ENCODE measurements at regions not wholly inside any gene's neighbourhood (a gene's known extent, or its start where the extent isn't known, plus 50 kb on each side); places are given as distances from the start of the nearest gene placed in this dataset.

DNA sequence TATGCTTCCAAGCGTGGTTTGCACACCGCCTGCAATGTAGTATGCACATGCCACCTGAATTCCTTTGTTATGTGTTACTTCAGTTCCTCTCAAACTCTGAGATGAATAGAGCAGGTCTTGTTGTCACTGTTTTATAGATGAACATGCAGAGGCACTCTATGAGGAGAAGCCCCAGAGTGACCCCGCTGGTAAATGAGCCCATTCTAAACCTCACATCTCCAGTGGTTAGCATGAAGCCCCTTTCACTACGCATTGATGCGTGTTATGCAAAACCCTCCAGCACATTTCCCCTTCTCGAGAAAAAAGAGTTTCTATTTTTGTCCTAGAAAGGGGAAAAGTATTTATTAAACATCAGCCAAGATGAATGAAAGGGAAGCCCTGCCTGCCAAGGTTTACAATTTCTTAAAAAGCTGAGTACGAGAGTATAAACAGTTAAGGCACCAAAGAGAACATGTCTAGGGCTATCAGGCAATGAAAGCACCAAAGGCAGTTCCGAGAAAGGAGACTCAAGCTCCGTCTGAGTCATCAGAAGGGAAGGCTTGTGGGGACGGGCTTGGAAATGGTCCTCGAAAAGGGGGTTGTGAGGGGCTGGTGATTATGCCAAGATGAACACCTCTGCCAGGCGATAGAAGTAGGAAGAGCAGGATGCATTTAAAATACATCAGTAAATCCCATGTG lies 58.7 kb upstream of the PFKP start:
- Mint-ChIP-seq H3K4me1 (no peaks in the 10 kb centered on the region), H3K27me3 (ENCODE audit: low read depth) (peaks cover 20% of the 10 kb centered on the region), H3K27ac (no peak overlapping the region), H3K36me3 (ENCODE audit: low read depth) (no peaks in the 10 kb centered on the region), H3K9me3 (peaks cover 3% of the 10 kb centered on the region), H3K4me3 (no peak overlapping the region)
- TF ChIP-seq, protein P1, sequence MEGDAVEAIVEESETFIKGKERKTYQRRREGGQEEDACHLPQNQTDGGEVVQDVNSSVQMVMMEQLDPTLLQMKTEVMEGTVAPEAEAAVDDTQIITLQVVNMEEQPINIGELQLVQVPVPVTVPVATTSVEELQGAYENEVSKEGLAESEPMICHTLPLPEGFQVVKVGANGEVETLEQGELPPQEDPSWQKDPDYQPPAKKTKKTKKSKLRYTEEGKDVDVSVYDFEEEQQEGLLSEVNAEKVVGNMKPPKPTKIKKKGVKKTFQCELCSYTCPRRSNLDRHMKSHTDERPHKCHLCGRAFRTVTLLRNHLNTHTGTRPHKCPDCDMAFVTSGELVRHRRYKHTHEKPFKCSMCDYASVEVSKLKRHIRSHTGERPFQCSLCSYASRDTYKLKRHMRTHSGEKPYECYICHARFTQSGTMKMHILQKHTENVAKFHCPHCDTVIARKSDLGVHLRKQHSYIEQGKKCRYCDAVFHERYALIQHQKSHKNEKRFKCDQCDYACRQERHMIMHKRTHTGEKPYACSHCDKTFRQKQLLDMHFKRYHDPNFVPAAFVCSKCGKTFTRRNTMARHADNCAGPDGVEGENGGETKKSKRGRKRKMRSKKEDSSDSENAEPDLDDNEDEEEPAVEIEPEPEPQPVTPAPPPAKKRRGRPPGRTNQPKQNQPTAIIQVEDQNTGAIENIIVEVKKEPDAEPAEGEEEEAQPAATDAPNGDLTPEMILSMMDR (IDR thresholded peaks at IDR 0.05; ENCODE audit: unreplicated experiment in 3 of 3) = no peak

DNA sequence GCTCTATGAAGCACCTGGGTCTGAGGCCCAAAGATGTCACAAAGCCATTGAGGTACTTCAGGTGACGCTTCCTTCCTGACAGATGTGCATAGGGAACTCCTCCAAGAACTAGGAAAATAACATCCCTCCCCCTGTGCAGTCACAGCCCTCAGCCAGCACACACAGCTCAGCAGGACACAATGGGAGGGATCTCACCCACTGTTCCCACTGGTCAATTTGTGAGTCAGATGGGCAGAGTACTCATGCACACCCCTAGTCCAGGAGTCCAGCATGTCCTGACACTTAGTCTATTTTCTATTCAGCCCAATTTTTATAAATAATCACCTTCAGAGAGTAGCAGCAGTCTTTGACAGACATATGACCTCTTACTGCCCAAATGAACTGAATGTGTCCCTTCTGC lies 60.7 kb upstream of the PFKP start:
- peaks cover 23% of the 10 kb centered on the region for H3K27me3 Mint-ChIP-seq (ENCODE audit: low read depth)
- no peaks in the 10 kb centered on the region for H3K4me1 Mint-ChIP-seq
- H3K4me3 Mint-ChIP-seq = no peak overlapping the region
- no peaks in the 10 kb centered on the region for H3K36me3 Mint-ChIP-seq (ENCODE audit: low read depth)
- H3K9me3 Mint-ChIP-seq = no peaks in the 10 kb centered on the region
- TF ChIP-seq, protein P1 (IDR thresholded peaks at IDR 0.05; ENCODE audit: unreplicated experiment in 3 of 3) = no peak
- no peak overlapping the region for H3K27ac Mint-ChIP-seq

DNA sequence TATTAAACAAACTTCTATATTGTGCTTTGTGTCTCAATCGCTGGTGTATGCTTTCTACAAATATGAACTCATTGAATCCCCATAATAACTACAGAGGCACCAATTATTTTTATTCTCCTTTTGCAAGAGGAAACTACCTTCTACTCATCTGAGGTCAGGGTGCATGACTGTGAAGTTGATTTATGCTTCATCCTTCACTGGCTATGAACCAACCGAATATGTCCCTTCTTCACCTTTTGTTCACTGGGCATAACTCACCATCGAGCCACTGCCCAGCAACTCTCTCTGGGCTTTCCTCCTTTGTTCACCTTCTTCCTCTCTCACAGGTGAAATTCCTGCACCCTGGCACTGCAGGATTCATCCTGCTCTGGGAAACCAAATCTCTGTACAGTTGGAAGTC lies 61.3 kb upstream of the PFKP start:
- no peaks in the 10 kb centered on the region for H3K36me3 Mint-ChIP-seq (ENCODE audit: low read depth)
- peaks cover 23% of the 10 kb centered on the region for H3K27me3 Mint-ChIP-seq (ENCODE audit: low read depth)
- no peak overlapping the region for H3K4me3 Mint-ChIP-seq
- H3K27ac Mint-ChIP-seq = no peak overlapping the region
- H3K9me3 Mint-ChIP-seq = no peaks in the 10 kb centered on the region
- no peaks in the 10 kb centered on the region for H3K4me1 Mint-ChIP-seq
- TF ChIP-seq, protein P1 (IDR thresholded peaks at IDR 0.05; ENCODE audit: unreplicated experiment in 3 of 3) = no peak

DNA sequence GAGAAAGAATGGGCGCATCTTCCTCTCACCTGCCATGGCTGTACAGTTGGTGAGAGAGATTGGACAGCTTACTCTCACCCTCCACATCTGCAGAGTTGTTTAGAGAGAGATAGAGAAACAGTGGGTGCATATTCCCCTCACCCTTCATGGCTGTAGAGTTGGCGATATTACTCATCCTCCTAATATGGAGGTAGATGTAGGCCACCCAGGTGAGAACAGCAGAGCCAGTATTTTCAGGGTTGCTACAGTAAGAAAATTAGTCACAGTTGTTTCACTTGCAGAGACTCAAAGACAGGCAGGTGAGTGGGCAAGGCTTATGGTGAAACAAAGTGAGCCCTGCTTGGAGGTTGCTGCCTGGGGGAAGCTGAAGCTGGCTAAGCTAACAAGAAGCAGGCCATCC lies 65.0 kb upstream of the PFKP start:
- Mint-ChIP-seq H3K4me3 (no peak overlapping the region), H3K27ac (no peak overlapping the region), H3K36me3 (ENCODE audit: low read depth) (no peaks in the 10 kb centered on the region), H3K9me3 (no peaks in the 10 kb centered on the region), H3K27me3 (ENCODE audit: low read depth) (peaks cover 16% of the 10 kb centered on the region), H3K4me1 (no peaks in the 10 kb centered on the region)
- TF ChIP-seq, protein P1 (IDR thresholded peaks at IDR 0.05; ENCODE audit: unreplicated experiment in 3 of 3) = no peak

DNA sequence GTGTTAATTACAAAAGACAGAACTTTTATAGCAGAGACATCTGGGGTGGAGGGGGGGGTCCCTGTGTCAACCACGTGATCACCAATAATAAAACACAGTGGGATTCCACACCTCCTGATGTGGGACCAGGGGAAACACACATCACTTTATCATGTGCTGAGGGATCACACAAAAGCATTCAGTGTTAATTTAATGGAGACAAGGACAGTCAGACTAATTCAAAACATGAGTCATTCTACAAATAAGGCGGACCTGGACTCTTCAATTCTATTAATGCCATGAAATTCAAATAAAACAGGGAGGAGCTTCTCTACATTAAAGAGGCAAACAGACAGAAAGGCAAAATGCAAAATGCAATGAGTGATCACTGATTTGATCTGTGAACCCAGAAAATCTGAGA lies 67.3 kb upstream of the PFKP start:
- Mint-ChIP-seq H3K36me3 (ENCODE audit: low read depth) (no peaks in the 10 kb centered on the region), H3K4me1 (no peaks in the 10 kb centered on the region), H3K27ac (no peak overlapping the region), H3K9me3 (peaks cover 2% of the 10 kb centered on the region), H3K27me3 (ENCODE audit: low read depth) (peaks cover 10% of the 10 kb centered on the region), H3K4me3 (no peak overlapping the region)
- TF ChIP-seq, protein P1 (IDR thresholded peaks at IDR 0.05; ENCODE audit: unreplicated experiment in 3 of 3) = no peak

DNA sequence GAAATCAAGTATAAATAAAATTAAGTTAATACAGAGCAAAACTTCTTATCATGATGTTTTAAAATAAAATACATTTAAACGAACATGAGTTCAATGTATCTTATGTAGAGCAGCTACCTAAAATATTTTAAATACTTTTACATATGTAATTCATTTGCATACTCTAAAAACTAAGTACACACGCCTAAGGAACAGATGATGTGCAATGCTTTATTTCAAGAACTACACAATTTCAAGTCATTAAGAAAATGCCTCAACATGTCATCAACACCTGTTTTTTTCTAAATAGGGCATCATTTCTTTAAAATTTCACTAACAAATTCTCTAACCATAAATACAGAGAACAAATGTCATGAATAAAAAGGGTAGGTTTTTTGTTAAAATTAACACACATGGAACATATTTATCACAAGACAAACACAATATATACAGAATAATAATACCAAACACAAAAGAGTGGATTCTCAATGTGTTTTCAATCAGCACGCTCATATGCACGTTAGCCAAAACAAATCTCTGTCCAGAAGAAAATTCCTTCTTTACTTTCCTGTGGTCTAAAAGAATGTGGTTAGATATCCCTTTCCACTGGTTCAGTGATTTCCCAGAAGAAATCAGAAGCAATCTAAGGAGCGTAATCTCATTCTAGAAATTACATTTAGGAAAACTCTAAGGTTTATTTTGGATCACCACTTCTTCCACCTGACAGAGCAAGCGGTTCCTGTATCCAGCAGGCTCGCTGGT lies 73.0 kb upstream of the PFKP start:
- H3K9me3 Mint-ChIP-seq = peaks cover 2% of the 10 kb centered on the region
- no peaks in the 10 kb centered on the region for H3K36me3 Mint-ChIP-seq (ENCODE audit: low read depth)
- no peak overlapping the region for H3K27ac Mint-ChIP-seq
- TF ChIP-seq, protein P1 (IDR thresholded peaks at IDR 0.05; ENCODE audit: unreplicated experiment in 3 of 3) = no peak
- H3K27me3 Mint-ChIP-seq (ENCODE audit: low read depth) = no peaks in the 10 kb centered on the region
- H3K4me1 Mint-ChIP-seq = no peaks in the 10 kb centered on the region
- no peak overlapping the region for H3K4me3 Mint-ChIP-seq

Measured in nephron (organoid).